Hematopoietic multipotent progenitor cell treated with erythropoietin and hydrocortisone succinate and interleukin-3 and kit ligand, for 6 days (in vitro differentiated cells): ENCODE measurements at regions not wholly inside any gene's neighbourhood (a gene's known extent, or its start where the extent isn't known, plus 50 kb on each side); places are given as distances from the start of the nearest gene placed in this dataset.

ENCODE experiments used
- DNase-seq: peaks from one replicate; pipeline ENCODE4 v3.0.0-alpha.2; 2015

DNA sequence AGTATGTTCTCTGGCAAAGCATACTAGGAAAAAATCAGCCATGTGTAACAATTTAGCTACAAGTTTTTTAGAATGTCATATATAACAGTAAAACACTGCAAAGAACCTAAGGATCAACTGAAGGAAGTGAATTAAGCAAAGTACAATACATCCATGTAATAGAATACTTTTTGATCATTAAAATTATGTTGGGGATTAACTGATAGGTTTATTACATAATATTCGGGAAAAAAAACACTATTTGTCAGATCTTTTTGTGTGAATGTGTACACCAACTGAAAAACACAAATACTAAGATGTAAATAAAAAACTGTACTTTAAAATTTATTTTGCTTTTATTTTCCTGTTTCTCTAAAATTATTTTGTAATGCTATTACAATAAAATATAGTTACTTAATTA lies 185.5 kb upstream of the DYNLRB2 start:
- no peak for DNase-seq

DNA sequence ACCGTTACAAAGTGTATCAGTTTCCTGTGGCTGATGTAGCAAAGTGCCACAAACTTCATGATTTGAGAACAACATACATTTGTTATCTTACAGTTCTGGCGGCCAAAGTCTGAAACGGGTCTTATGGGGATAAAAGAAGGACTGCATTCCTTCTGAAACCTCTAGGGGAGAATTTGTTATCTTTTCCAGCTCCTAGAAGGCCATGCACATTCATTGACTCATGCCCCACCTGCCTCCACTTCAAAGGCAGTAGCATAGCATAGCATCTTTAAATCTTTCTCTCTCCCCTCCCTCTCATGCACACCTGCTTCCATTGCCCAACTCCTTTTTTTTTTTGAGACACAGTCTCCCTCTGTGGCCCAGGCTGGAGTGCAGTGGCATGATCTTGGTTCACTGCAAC lies 190.7 kb upstream of the DYNLRB2 start:
- no peak for DNase-seq

DNA sequence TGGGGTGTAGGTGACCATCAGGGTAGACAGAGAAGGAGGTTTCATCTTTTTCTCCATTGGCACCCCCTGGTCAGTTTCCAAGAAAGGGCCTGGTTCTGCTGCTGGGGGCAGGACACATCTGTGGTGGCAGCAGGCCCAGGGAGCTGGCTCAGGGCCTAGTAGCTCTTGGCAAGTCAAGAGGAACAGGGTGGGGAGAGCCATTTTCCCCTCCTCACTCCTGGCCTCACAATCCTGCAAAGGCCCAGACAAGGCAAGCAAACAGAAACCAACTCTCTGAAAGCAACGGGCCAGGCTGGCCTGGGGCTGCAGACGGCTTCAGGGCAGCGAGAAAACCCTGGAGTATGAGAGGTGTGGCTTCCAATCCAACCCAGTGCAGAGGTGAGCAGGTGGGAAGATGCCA lies 192.9 kb upstream of the DYNLRB2 start:
- no peak for DNase-seq

DNA sequence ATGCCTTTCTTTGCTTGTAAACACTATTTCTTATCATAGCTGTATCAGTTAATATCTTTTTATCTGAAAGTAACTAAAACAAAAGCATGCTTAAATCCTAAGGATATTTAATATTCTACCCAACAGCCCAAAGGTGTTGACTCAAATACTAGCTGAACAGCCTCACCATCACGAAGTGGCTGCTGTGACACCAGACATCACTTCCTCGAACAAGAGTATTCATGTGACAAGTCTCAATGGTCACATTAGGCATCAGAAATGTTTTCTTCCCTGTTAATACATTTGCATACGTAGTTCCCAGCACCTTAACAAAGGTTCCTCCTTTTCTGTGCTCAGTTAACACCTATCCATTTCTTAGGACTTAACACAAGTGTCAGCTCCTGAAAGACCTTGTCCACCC lies 193.8 kb upstream of the DYNLRB2 start:
- no peak for DNase-seq

DNA sequence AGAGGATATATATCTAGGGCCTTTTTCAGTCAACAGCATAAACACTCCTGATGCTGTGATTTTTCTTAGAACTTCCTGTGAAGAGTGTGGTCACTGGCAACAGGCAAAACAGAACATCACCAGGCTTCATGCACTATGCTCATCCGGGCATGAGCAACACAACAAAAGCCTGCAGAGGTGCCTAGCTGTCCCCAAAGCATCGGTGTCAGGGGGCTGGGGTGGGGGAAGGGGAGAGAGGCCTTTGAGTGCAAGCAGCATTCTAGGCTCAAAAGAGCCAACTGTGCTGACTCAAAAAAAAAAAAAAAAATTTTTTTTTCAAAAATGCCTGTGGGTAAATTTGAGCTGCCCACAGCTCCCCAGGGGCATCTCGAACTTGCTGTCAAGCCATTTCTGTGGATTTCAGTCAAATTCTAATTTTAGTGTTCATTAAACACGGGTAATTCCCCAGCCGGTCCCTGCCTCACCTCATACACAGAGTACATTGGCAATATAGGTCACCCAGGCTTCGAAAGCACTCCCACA lies 194.6 kb upstream of the DYNLRB2 start:
- DNase-seq = no peak

DNA sequence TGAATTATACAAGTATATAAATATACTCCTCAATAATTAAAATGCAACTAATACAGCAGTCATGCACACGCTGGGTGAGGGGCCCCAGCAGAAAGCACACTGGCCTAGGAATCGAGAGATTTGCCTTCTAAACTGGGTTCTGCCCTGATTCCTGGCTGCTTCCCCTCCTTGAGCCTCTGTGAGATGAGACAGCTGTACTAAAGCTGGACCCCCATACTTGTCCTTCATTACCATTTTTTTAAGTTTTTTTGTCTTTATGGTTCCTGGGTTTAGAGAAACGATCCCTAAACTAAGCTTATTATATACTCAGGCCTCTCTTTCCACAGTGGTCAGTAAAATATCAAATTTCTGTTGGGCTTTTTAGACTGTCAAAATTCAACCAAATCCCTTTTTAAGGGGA lies 195.1 kb upstream of the DYNLRB2 start:
- no peak for DNase-seq

DNA sequence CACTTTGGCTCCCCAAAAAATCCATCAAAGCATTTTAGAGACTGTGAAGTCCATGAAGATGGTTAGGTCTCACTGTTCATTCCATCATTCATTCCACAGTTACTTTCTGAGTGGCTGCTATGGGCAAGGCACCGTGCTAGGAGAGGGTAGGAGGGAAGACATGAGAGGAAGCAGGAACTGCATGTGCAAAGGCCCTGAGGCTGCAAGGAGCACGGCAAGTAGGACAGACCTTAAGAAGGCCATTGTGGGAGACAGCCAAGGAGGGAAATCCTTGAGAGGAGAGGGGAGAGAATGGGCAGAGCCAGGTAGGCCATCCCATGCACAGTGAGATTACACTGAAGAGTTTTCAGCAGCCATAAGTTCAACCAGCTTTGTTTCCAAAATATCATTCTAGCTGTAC lies 196.2 kb upstream of the DYNLRB2 start:
- no peak for DNase-seq

DNA sequence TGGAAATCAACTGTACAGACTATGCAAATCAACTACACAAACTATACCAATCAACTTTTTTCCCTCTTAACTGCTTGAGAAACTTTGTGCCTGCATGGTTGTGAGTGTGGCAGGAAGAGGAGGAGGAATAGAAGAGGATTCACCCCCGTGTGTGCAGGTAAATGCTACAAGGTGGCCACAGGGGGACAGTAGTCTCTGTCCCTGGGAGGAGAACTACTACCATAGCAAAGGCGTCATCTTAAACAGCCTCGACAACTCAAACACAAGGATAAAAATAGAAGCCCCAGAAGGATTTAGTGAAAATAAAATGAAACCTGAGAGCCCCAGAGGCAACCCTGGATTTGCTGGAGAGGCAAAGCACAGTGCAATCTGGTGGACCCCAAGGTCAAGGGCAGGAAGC lies 199.5 kb upstream of the DYNLRB2 start:
- no peak for DNase-seq

DNA sequence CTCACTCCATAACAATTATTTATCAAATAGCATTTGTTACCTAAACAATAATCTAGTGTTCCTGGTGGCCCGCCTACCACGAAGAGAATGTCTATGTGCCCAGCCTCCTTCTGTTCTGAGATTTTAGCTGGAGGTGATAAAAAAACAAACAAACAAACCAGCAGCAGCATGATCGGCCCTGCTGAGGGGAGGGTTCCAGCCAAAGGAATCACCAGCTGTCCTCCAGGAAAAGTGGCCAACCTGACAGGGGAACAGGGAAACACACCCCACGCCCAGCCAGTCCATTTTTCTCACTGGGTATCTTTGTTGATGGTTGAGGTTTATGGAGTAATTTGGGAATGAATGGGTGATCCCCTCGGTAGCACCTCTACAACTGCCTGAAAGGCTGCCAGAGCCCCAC lies 203.0 kb upstream of the DYNLRB2 start:
- no peak for DNase-seq

DNA sequence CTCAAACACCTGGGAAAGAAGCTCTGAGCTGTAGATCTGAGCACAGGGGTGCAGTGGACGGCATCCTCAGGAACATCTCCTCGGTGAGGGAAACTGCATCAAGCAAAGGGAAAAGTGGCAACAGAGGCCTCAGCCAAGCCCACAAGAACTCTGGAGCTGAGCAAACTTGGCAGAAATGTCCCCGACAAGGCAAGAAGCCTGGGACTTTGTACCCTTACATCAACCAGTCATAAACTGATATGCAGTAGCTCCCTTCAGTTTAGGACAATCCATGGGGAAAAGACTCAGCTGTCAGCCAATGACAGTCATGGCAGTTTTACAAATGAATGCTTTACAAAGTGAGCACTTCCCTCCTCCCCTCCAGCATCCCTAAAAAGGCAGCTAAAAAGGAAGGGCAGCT lies 210.0 kb upstream of the DYNLRB2 start:
- no peak for DNase-seq

DNA sequence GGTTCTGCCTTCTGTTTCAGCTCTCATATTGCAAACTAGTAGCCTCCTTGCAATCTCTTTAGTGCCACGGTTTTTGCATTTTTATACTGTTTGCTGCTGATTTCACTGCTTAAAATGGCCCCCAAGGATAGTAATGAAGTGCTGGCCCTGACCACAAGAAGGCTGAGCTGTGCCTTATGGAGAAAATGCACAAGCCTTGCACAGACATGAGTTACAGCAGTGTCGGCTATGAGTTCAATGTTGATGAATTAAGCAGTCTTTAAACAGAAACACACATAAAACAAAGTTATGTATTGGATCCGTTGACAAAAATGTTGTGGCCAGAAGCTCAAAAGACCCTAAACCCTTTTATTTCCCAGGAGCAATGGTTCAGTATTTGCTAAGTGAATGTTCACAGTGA lies 210.6 kb upstream of the DYNLRB2 start:
- DNase-seq = no peak

DNA sequence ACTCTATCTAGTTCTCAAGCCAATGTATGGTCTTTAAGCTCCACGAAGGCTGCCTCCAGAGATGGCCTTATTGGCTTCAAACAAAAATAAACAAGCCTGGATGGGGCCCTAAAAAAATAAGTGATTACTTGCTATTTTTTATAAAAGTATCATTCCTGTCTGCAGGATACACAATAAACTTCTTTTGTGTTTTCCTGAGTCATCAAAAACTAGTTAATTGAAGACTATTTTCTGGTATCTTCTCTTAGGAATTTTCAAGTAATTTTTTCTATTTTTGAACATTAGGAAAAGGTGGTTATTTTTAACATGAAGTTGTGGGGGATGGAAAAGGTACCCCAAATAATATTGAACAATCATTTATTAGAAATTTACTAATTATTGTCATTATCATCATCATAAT lies 213.1 kb upstream of the DYNLRB2 start:
- no peak for DNase-seq

DNA sequence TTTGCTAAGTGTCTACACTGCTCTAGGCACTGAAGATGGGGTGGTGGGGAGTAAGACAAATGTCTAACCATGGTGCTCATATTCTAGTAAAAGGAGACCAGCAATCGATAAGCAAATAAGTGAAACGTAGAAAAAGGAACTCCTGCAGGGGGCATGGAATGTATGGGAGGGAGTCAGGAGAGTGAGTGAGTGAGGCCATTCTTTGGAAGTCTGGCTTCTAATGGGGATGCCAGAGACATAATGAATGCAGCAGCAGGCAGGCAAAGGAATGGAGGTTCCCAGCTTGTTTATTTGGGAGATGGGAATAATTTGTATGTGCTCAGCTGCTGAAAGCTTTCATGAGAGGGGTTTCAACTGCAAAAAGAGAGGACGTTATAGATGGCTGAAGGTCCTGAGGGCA lies 216.4 kb upstream of the DYNLRB2 start:
- DNase-seq = no peak

DNA sequence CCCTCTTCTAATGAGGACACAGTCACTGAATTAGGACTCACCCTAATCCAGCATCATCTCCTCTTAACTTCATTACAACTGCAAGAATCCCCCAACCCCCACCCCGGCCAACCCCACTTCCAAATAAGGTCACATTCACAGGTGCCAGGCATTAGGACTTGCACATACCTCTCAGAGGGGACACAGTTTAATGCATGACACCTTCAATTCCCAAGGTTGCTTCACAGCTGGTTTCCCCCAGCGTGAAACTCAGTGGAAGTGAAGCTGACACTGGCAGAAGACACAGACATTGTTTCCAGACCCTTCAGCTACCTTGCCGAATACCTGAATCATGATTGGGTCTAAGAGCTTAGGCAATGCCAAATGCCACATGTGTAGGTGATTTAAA lies 217.0 kb upstream of the DYNLRB2 start:
- no peak for DNase-seq

DNA sequence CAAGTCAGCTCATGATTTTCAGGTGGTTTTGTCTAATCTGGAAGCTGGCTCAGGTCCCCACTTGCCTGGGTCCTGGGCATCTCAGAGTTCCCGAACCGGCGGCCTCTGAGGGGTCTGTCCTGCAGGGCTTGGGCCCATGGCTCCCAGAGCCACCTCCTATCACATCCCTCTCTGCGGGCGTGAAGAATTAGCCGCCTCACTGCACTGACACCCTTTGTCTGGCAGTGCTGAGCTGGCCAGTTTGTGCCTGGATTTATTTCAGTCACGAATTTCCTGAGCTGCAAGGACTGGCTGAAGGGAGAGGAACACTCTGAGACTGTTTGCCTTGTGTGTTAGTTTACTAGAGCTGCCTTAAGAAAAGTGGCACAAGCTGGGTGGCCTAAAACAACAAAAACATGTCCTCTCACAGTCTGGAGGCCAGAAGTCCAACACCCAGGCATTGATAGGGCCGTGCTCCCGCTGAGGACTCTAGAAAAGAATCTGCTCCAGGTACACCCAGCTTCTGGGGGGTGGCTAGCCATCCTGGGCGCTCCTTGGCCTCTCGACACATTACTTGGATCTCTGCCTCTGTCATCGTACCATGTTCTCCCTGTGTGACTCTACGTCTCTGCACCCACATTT lies 217.5 kb upstream of the DYNLRB2 start:
- DNase-seq = no peak

DNA sequence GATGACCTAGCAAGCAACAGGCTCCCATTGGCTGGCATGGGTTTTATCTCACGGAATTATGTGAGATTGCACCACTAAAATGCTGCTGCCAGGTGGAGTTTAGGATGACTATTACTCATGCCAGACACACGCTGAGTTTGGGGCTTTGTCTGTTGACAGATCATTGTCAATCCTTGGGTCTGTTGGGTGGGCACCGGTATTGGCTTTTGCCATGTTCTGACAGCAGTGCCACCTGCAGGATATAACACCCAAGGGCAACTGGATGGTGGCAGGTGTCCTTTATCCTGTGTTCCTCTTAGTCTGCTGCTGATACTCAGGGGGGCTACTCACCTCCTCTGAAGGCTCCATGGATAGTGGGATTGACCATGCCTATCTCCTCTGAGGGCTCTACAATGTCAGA lies 221.6 kb upstream of the DYNLRB2 start:
- peak; percentile 7 for DNase-seq

DNA sequence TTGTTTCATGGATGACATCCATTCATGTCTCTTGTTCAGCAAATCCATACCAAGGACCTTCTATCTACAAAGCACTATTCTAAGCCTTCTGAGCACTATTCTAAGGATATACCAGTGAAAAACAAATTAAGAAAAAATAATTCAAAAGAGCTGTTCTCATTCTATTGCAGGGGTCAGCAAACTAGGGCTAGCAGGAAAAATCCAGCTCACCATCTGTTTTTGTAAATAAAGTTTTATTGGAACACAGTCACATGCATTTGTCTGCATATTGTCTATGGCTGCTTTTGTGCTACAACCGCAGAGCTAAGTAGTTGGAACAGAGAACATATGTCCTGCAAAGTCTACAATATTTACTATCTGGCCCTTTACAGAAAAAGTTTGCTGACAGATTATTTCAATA lies 222.7 kb upstream of the DYNLRB2 start:
- no peak for DNase-seq

DNA sequence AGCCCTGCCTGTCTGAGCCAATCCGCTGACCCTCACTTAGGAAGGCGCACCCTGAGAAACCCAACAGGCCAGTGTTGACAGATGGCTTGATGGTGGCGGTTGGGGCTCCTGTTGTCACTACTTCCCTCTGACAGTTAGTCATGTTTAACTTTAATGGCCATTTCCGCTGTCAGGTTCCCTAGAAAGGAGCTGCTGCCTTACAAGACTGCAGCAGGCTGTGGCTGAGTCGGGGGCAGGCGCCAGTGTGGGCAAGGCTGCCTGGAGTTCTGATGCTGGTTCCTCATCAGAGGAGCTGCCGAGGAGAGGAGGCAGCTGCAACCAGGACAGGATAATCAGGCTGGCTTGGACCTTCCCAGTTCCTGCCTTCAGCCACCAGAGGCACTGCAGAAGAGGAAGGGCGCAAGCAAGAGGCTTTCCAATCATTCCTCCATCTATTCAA lies 223.2 kb upstream of the DYNLRB2 start:
- DNase-seq = peak; percentile 6

DNA sequence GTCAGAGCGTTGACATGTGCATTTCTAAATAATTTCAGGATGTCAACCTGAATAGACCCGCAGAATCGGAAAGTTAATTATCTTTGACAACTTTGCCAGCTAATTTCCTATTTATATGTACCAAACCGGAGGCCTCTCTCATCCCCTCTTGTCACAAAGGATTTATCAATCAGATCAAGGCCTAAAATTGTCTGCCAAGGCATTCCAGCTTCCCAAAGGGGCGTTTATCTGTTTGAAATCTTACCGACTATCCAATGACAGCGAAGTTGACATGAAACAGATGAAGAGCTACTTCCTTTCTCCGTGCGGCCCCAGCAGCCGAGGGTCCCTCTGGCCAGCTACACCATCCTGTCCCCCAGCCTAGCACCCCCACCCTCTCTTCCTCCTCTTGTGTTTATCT lies 223.7 kb upstream of the DYNLRB2 start:
- no peak for DNase-seq

DNA sequence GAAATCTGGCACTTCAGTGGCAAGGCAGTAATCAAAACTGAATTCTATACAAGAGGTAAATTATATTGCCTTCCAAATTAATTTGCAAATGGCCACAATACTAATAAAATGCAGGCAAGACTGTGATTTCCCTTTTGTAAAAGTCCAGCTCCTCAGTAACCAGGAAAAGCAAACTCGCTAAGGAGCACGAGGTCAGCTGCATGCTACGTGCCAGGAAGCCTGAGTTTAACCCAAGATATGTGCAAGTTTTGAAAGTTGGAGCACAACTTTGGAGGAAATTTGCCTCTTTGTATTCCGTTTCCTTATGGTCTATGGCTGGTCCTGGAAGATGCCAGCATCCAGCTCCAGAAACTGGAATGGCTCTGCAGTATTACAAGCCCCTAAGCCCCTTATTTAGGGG lies 226.8 kb upstream of the DYNLRB2 start:
- DNase-seq = no peak

DNA sequence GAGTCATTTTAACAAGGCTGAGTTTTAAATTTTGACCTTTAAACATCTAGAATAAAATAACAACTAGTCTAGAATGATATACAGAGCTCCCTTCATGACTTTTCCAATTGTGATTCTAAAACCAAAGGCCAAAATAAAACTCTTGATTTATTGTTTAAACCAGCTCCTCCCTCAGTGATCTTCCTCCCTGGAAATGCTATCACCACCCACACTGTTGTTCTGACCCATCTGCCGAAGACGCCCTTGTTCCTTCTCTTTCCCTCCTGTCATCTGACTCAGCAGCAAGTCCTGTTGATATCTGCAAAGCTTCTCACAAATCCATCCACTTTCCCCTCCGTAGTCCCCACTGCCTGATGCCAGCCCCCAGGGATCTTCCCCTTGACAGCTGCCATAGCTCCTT lies 231.6 kb upstream of the DYNLRB2 start:
- DNase-seq = no peak

DNA sequence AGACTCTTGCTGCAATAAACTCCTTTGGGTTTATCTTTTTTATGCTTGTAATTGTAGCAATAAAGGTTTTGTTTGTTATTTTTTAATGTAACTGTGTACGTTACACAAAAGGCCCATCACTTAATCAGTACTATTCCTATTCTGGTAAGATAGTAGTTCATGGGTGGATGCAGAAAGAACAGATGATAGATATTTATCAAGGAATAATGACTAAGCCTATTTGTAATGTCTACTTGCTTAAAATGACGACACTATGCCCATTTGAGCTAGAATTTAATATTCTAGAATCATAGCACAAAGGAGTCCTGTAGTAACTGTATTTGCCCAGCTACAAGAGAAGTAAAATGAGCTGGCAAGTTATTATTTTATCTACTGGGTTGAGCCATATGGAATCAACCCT lies 235.4 kb upstream of the DYNLRB2 start:
- no peak for DNase-seq

DNA sequence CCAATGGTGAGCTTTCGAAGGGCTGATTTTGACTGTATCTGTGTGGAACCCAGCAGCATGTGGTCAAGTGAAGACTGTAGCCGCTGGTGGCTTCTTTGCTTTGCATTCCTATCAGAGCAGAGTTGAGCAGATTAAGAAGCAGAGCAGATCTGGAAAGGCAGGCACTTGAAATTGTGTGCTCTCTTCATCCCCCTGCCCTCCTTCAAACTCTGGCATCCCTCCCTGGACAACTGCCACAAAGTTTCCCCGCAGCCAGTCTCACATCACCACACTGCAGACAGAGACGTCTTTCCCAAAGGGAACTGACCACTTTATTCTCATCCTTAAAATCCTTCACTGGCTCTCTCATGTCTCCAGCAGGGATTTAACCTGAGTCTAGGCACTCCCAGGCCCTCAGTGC lies 237.1 kb upstream of the DYNLRB2 start:
- no peak for DNase-seq

DNA sequence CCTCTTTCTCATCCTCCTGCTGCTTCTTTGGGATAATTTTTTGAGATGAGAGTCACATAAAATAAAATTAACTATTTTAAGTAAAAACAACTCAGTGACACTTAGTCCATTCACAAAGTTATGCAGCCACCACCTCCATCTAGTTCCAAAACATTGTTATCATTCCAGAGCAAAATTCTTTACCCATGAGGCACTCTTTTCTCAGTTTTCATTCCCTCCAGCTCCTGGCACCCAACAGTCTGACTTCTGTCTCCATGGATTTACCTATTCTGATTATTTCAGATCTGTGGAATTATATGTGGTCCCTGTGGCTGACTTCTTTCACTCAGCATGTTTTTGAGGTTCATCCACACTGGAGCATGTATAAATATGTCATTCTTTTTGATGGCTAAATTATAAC lies 239.9 kb upstream of the DYNLRB2 start:
- no peak for DNase-seq

DNA sequence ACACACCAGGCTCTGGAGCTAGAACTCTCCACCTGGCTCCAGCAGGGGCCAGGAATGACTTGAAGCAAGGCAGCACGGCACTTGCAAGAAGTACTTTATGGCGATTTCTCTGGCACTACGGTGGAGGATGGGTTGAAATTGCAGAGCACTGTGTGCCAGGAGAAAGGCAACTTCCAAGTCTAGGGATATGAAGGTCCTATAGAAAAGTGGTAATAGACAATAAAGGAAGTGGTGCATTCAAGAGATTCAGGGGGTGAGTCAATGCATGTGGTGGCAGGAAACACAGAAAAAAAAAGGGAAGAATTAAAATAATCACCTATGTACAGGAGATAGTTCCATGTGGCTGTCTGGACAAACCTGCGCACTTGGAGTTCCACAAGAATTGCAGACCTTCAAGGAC lies 240.3 kb upstream of the DYNLRB2 start:
- no peak for DNase-seq

DNA sequence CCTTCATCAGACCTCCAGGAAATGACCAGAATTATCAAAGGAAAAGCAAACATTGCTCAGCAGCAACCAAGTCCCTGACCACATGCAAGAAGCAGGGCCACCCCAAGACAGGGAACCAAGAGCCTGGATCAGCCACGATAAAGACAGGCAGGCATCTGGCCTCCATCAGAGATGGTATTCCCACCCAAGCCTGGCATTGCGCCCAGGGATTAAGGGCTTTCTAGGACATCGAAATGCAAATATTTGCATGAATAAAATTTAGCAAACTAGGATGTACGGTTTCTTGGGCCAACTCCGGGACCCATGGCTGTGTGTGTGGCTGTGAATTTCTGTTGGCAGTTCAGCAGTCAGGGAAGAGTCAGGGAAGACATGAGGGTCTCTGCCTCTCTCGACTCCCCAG lies 241.4 kb upstream of the DYNLRB2 start:
- DNase-seq = no peak
